ENCODE measurements at regions not wholly inside any gene's neighbourhood (a gene's known extent, or its start where the extent isn't known, plus 50 kb on each side); places are given as distances from the start of the nearest gene placed in this dataset.

- Histone ChIP-seq H3K9me3 (ENCODE audit: control extremely low read depth in 1 of 5, control insufficient read depth in 4 of 5, insufficient read depth in 2 of 5, low read depth in 1 of 5, low read length in 4 of 5) (no peaks in the 10 kb centered on the region), H3K36me3 (ENCODE audit: control insufficient read depth in 4 of 4, insufficient read depth in 4 of 4, low read length in 3 of 4) (no peaks in the 10 kb centered on the region), H3K4me3 (ENCODE audit: control insufficient read depth in 1 of 7, extremely low read depth in 1 of 7, insufficient read depth in 4 of 7, low read depth in 2 of 7, low read length in 6 of 7) (no peak overlapping the region), H3K27ac (ENCODE audit: insufficient read depth in 1 of 2, low read depth in 1 of 2, low read length in 2 of 2, poor library complexity in 1 of 2, severe bottlenecking in 2 of 2) (no peak overlapping the region), H3K27me3 (replicated peaks in 2 of 5; ENCODE audit: control insufficient read depth in 4 of 5, insufficient read depth in 5 of 5, low read length in 4 of 5) (peaks cover 0 to 2% (median 0%) of the 10 kb centered on the region in 5 experiments), H3K4me1 (ENCODE audit: control extremely low read depth in 1 of 4, control insufficient read depth in 4 of 4, insufficient read depth in 4 of 4, low read length in 3 of 4) (no peaks in the 10 kb centered on the region)
- DNase-seq, result no peak
- ChIA-PET CTCF (no interaction called here), POLR2A (no interaction called here)
- no CpG with 5 or more reads among the region's 1 CpG for WGBS (ENCODE audit: insufficient coverage)
Measured at GRCh38 chr15:35768949-35769348, 223.0 kb upstream of the DPH6 start.

DNA sequence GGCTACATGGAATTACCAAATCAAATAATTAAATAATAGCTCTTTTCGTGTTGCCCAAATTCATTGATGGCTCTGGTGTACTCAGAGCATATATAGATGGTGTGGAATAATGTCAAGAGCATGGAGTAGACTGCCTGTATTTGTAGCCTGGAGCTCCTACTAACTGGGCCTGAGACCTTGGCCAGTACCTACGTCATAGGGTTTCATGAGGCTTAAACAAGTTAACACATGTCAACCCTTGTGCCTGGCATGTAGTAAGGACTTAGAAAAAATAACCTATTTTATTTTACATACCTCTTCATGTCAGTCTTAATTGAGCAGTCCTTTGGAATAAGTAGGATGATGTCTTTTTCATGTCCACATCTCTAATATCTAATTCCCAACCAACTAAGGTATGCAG lies 223.7 kb upstream of the DPH6 start:
- CTCF ChIA-PET, result interaction anchor here (0.6 kb wide), 1 partner anchor 16 kb away, joined by 3 read pairs; no protein-coding TSS in a partner anchor
- POLR2A ChIA-PET, result no interaction called here
- no peak overlapping the region for H3K4me3 ChIP-seq (ENCODE audit: control insufficient read depth in 1 of 7, extremely low read depth in 1 of 7, insufficient read depth in 4 of 7, low read depth in 2 of 7, low read length in 6 of 7)

GRCh38 chr15:35771746-35772442 lies 225.9 kb upstream of the DPH6 start:
- 97% methylated on average over 4 of the region's 5 CpGs for WGBS (ENCODE audit: insufficient coverage)
- no peak for DNase-seq
- H3K4me3 ChIP-seq (ENCODE audit: control insufficient read depth in 1 of 7, extremely low read depth in 1 of 7, insufficient read depth in 4 of 7, low read depth in 2 of 7, low read length in 6 of 7), result no peak overlapping the region
- H3K9me3 ChIP-seq (ENCODE audit: control extremely low read depth in 1 of 5, control insufficient read depth in 4 of 5, insufficient read depth in 2 of 5, low read depth in 1 of 5, low read length in 4 of 5), result no peaks in the 10 kb centered on the region
- no peaks in the 10 kb centered on the region for H3K4me1 ChIP-seq (ENCODE audit: control extremely low read depth in 1 of 4, control insufficient read depth in 4 of 4, insufficient read depth in 4 of 4, low read length in 3 of 4)
- ChIA-PET CTCF (no interaction called here), POLR2A (no interaction called here)
- H3K27me3 ChIP-seq (replicated peaks in 2 of 5; ENCODE audit: control insufficient read depth in 4 of 5, insufficient read depth in 5 of 5, low read length in 4 of 5), result no peaks in the 10 kb centered on the region
- H3K27ac ChIP-seq (ENCODE audit: insufficient read depth in 1 of 2, low read depth in 1 of 2, low read length in 2 of 2, poor library complexity in 1 of 2, severe bottlenecking in 2 of 2), result no peak overlapping the region
- no peaks in the 10 kb centered on the region for H3K36me3 ChIP-seq (ENCODE audit: control insufficient read depth in 4 of 4, insufficient read depth in 4 of 4, low read length in 3 of 4)

More for the DNA sequence above, 223.7 kb upstream of the DPH6 start:
- peaks cover 0 to under 1% (median 0%) of the 10 kb centered on the region in 5 experiments for H3K27me3 ChIP-seq (replicated peaks in 2 of 5; ENCODE audit: control insufficient read depth in 4 of 5, insufficient read depth in 5 of 5, low read length in 4 of 5)
- no peaks in the 10 kb centered on the region for H3K36me3 ChIP-seq (ENCODE audit: control insufficient read depth in 4 of 4, insufficient read depth in 4 of 4, low read length in 3 of 4)
- no peak for DNase-seq
- no peak overlapping the region for H3K27ac ChIP-seq (ENCODE audit: insufficient read depth in 1 of 2, low read depth in 1 of 2, low read length in 2 of 2, poor library complexity in 1 of 2, severe bottlenecking in 2 of 2)
- no peaks in the 10 kb centered on the region for H3K9me3 ChIP-seq (ENCODE audit: control extremely low read depth in 1 of 5, control insufficient read depth in 4 of 5, insufficient read depth in 2 of 5, low read depth in 1 of 5, low read length in 4 of 5)
- H3K4me1 ChIP-seq (ENCODE audit: control extremely low read depth in 1 of 4, control insufficient read depth in 4 of 4, insufficient read depth in 4 of 4, low read length in 3 of 4), result no peaks in the 10 kb centered on the region
- 100% methylated on average over 1 of the region's 2 CpGs for WGBS (ENCODE audit: insufficient coverage)

DNA sequence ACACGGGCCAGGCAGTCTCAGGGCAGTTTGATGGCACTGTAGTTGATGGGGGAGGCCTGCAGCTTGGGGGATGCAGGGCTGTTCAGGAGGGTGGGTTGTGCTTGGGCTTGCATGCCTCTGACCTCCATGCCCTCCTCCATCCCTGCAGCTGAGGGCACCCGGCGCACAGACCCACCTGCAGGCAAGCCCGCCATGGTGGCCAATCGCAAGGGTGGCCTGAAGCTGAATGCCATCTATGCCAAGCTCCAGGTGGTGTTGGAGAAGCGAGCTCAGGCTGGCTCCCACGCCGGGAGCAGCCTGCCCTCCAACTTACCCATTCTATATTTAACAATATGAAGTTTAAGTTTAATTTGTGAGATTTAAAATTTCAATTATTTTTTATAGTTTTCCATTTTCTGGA lies 228.7 kb upstream of the DPH6 start:
- H3K4me1 ChIP-seq (ENCODE audit: control extremely low read depth in 1 of 4, control insufficient read depth in 4 of 4, insufficient read depth in 4 of 4, low read length in 3 of 4), result peaks cover 0 to 10% (median 0%) of the 10 kb centered on the region in 4 experiments
- DNase-seq, result no peak
- no peaks in the 10 kb centered on the region for H3K9me3 ChIP-seq (ENCODE audit: control extremely low read depth in 1 of 5, control insufficient read depth in 4 of 5, insufficient read depth in 2 of 5, low read depth in 1 of 5, low read length in 4 of 5)
- POLR2A ChIA-PET, result no interaction called here
- WGBS (ENCODE audit: insufficient coverage), result 100% methylated on average over 2 of the region's 8 CpGs
- H3K4me3 ChIP-seq (ENCODE audit: control insufficient read depth in 1 of 7, extremely low read depth in 1 of 7, insufficient read depth in 4 of 7, low read depth in 2 of 7, low read length in 6 of 7), result no peak overlapping the region
- CTCF ChIA-PET, result no interaction called here
- no peak overlapping the region for H3K27ac ChIP-seq (ENCODE audit: insufficient read depth in 1 of 2, low read depth in 1 of 2, low read length in 2 of 2, poor library complexity in 1 of 2, severe bottlenecking in 2 of 2)
- no peaks in the 10 kb centered on the region for H3K36me3 ChIP-seq (ENCODE audit: control insufficient read depth in 4 of 4, insufficient read depth in 4 of 4, low read length in 3 of 4)
- H3K27me3 ChIP-seq (replicated peaks in 2 of 5; ENCODE audit: control insufficient read depth in 4 of 5, insufficient read depth in 5 of 5, low read length in 4 of 5), result no peaks in the 10 kb centered on the region

- POLR2A ChIA-PET, result no interaction called here
- Histone ChIP-seq H3K4me3 (ENCODE audit: control insufficient read depth in 1 of 7, extremely low read depth in 1 of 7, insufficient read depth in 4 of 7, low read depth in 2 of 7, low read length in 6 of 7) (no peak overlapping the region), H3K27me3 (replicated peaks in 2 of 5; ENCODE audit: control insufficient read depth in 4 of 5, insufficient read depth in 5 of 5, low read length in 4 of 5) (no peaks in the 10 kb centered on the region), H3K36me3 (ENCODE audit: control insufficient read depth in 4 of 4, insufficient read depth in 4 of 4, low read length in 3 of 4) (no peaks in the 10 kb centered on the region), H3K9me3 (ENCODE audit: control extremely low read depth in 1 of 5, control insufficient read depth in 4 of 5, insufficient read depth in 2 of 5, low read depth in 1 of 5, low read length in 4 of 5) (no peaks in the 10 kb centered on the region), H3K4me1 (ENCODE audit: control extremely low read depth in 1 of 4, control insufficient read depth in 4 of 4, insufficient read depth in 4 of 4, low read length in 3 of 4) (peaks cover 0 to 10% (median 0%) of the 10 kb centered on the region in 4 experiments), H3K27ac (ENCODE audit: insufficient read depth in 1 of 2, low read depth in 1 of 2, low read length in 2 of 2, poor library complexity in 1 of 2, severe bottlenecking in 2 of 2) (no peak overlapping the region)
- no peak for DNase-seq
- CTCF ChIA-PET, result no interaction called here
- 90% methylated on average over 2 of the region's 4 CpGs for WGBS (ENCODE audit: insufficient coverage)
Measured at GRCh38 chr15:35775471-35775870, 229.5 kb upstream of the DPH6 start.

GRCh38 chr15:35777061-35777460 lies 231.1 kb upstream of the DPH6 start:
- no peak for DNase-seq
- Histone ChIP-seq H3K4me1 (ENCODE audit: control extremely low read depth in 1 of 4, control insufficient read depth in 4 of 4, insufficient read depth in 4 of 4, low read length in 3 of 4) (peaks cover 0 to 10% (median 0%) of the 10 kb centered on the region in 4 experiments), H3K36me3 (ENCODE audit: control insufficient read depth in 4 of 4, insufficient read depth in 4 of 4, low read length in 3 of 4) (no peaks in the 10 kb centered on the region), H3K9me3 (ENCODE audit: control extremely low read depth in 1 of 5, control insufficient read depth in 4 of 5, insufficient read depth in 2 of 5, low read depth in 1 of 5, low read length in 4 of 5) (no peaks in the 10 kb centered on the region), H3K4me3 (ENCODE audit: control insufficient read depth in 1 of 7, extremely low read depth in 1 of 7, insufficient read depth in 4 of 7, low read depth in 2 of 7, low read length in 6 of 7) (no peak overlapping the region), H3K27me3 (replicated peaks in 2 of 5; ENCODE audit: control insufficient read depth in 4 of 5, insufficient read depth in 5 of 5, low read length in 4 of 5) (no peaks in the 10 kb centered on the region), H3K27ac (ENCODE audit: insufficient read depth in 1 of 2, low read depth in 1 of 2, low read length in 2 of 2, poor library complexity in 1 of 2, severe bottlenecking in 2 of 2) (no peak overlapping the region)
- POLR2A ChIA-PET, result no interaction called here
- WGBS (ENCODE audit: insufficient coverage), result 98% methylated on average over 8 of the region's 9 CpGs
- CTCF ChIA-PET, result no interaction called here

DNA sequence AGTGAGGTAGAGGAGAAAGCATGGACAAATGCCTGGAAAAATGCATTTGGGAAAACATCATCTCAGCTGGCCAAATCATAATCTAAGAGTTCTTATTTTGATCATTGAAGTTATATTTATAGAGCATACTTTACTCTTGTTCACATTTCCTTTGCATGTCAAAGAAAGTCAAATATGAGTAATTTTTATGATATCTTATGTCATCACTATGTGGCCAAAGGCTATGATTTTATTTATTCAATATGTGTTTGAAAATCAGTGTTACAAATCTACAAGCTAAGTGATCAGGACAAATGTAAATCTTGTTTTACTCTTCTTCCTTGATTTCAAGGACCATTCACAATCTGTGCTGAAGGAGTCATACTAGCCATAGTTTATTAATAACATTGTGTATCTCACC lies 237.2 kb upstream of the DPH6 start:
- Histone ChIP-seq H3K9me3 (ENCODE audit: control extremely low read depth in 1 of 5, control insufficient read depth in 4 of 5, insufficient read depth in 2 of 5, low read depth in 1 of 5, low read length in 4 of 5) (no peaks in the 10 kb centered on the region), H3K4me3 (ENCODE audit: control insufficient read depth in 1 of 7, extremely low read depth in 1 of 7, insufficient read depth in 4 of 7, low read depth in 2 of 7, low read length in 6 of 7) (no peak overlapping the region), H3K27me3 (replicated peaks in 2 of 5; ENCODE audit: control insufficient read depth in 4 of 5, insufficient read depth in 5 of 5, low read length in 4 of 5) (no peaks in the 10 kb centered on the region), H3K36me3 (ENCODE audit: control insufficient read depth in 4 of 4, insufficient read depth in 4 of 4, low read length in 3 of 4) (no peaks in the 10 kb centered on the region), H3K4me1 (ENCODE audit: control extremely low read depth in 1 of 4, control insufficient read depth in 4 of 4, insufficient read depth in 4 of 4, low read length in 3 of 4) (peaks cover 0 to 6% (median 0%) of the 10 kb centered on the region in 4 experiments), H3K27ac (ENCODE audit: insufficient read depth in 1 of 2, low read depth in 1 of 2, low read length in 2 of 2, poor library complexity in 1 of 2, severe bottlenecking in 2 of 2) (no peak overlapping the region)
- DNase-seq, result no peak
- POLR2A ChIA-PET, result no interaction called here
- CTCF ChIA-PET, result no interaction called here

Measured in common myeloid progenitor, CD34-positive (primary cell).